ENCODE measurements at regions not wholly inside any gene's neighbourhood (a gene's known extent, or its start where the extent isn't known, plus 50 kb on each side); places are given as distances from the start of the nearest gene placed in this dataset.
"Not testable (repeated sequence)": the region's sequence is repeated elsewhere in the genome, so short reads cannot be mapped to it uniquely, and the experiment has no call there.

DNA sequence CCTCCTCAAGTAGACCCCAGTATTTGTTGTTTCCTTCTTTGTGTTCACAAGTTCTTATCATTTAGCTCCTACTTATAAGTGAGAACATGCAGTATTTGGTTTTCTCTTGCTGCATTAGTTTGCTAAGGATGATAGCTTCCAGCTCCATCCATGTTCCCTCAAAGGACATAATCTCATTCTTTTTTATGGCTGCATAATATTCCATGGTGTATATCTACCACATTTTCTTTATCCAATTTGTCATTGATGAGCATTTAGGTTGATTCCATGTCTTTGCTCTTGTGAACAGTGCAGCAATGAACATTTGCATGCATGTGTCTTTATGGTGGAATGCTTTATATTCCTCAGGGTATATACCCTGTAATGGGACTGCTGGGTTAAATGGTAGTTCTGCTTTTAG lies 137.7 kb upstream of the SLC38A2 start:
- H3K4me3 Mint-ChIP-seq; H3K27me3 Mint-ChIP-seq; DNase-seq (ENCODE audit: low spot score in 2 of 2); H3K36me3 Mint-ChIP-seq (ENCODE audit: insufficient read depth); H3K27ac Mint-ChIP-seq (ENCODE audit: low read depth); ATAC-seq (replicated peaks; ENCODE audit: extremely low read depth, poor library complexity, severe bottlenecking): not testable (repeated sequence)
- peaks cover 18% of the 10 kb centered on the region for H3K9me3 Mint-ChIP-seq
- peaks cover 23% of the 10 kb centered on the region for H3K4me1 Mint-ChIP-seq

DNA sequence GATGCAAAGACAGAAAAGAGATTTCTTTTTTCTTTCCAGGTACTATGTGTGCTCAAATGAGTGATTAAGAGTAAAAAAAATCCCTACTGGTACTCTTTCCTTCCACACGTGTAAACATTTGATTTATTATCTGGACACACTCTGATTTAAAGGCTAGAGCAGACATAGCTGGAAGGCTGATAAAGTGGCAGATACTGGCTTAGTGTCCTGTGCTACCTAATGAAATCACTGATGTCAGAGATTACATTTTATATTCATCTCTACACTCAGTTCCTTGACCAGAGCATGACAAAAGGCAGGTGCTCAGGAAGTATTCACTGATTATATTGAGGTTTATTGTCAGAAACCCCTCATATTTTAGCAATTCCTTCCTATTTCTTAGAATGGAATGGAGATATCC lies 136.6 kb upstream of the SLC38A2 start:
- no peak overlapping the region for H3K27ac Mint-ChIP-seq (ENCODE audit: low read depth)
- H3K27me3 Mint-ChIP-seq, result no peaks in the 10 kb centered on the region
- peaks cover 21% of the 10 kb centered on the region for H3K4me1 Mint-ChIP-seq
- H3K9me3 Mint-ChIP-seq, result peaks cover 25% of the 10 kb centered on the region
- H3K36me3 Mint-ChIP-seq (ENCODE audit: insufficient read depth), result peaks cover 2% of the 10 kb centered on the region
- ATAC-seq (replicated peaks; ENCODE audit: extremely low read depth, poor library complexity, severe bottlenecking) (no peak), DNase-seq (ENCODE audit: low spot score in 2 of 2) (no peak)
- H3K4me3 Mint-ChIP-seq, result no peak overlapping the region

DNA sequence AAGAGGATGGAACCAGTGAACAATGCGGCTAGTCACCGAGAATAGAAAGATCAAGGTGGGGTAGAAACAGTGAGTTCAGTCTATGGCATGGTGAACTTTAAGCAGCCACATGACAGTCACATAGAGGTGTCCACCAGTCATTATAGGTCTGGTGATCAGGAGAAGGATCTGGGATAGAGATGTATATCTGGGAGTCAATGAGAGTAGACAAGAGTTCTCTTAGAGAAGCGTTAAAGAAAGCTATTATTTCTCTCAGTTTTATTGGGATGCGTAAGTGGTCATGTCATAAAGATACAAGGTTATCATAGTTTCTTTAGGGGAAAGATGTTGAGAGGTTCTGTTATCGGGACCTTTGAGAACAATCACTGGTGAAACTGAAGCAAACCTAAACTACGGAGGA lies 136.1 kb upstream of the SLC38A2 start:
- Mint-ChIP-seq H3K4me1 (peaks cover 17% of the 10 kb centered on the region), H3K36me3 (ENCODE audit: insufficient read depth) (peaks cover 2% of the 10 kb centered on the region), H3K27ac (ENCODE audit: low read depth) (no peak overlapping the region), H3K27me3 (no peaks in the 10 kb centered on the region), H3K4me3 (no peak overlapping the region), H3K9me3 (peaks cover 25% of the 10 kb centered on the region)
- DNase-seq (ENCODE audit: low spot score in 2 of 2), result no peak
- ATAC-seq (replicated peaks; ENCODE audit: extremely low read depth, poor library complexity, severe bottlenecking), result no peak

DNA sequence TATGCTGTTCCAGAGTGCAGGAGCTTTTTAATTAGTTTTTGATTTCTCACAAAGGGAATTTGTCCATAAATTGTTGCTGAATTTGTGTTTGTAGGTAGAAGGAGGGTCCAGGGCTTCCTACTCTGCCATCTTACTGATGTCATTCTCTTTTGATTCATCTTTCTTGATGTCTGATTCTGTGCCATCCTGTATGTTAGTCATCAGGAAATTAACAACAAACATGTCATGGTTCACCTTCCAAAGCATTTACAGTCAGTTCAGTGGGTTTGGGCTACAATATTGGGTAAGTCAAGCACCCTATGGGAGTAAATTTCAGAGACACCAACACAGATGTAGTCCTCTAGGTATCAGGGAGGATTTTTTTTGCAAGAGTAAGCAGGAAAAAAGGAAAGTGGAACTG lies 135.2 kb upstream of the SLC38A2 start:
- peaks cover 2% of the 10 kb centered on the region for H3K36me3 Mint-ChIP-seq (ENCODE audit: insufficient read depth)
- no peak overlapping the region for H3K27ac Mint-ChIP-seq (ENCODE audit: low read depth)
- H3K4me1 Mint-ChIP-seq, result peaks cover 8% of the 10 kb centered on the region
- H3K4me3 Mint-ChIP-seq, result no peak overlapping the region
- DNase-seq (ENCODE audit: low spot score in 2 of 2) (no peak), ATAC-seq (replicated peaks; ENCODE audit: extremely low read depth, poor library complexity, severe bottlenecking) (no peak)
- peaks cover 25% of the 10 kb centered on the region for H3K9me3 Mint-ChIP-seq
- no peaks in the 10 kb centered on the region for H3K27me3 Mint-ChIP-seq

DNA sequence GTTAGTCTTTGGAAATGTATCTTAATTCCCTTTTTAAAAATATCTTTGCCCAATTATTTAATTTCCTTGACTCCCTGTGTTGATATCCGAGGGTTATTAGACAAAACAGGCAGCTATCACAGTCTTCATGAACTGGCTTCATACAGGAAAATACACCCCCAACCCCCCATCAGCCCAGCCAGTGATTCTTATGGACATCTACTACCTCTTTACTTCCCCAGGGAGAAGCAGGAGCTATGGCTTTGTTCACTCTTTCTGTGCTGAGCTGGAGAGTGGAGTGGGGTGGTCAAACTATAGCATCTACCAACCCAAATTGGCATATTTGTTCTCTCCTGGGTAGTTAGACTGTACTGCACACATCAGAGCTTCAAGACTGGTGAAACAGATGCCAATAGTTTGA lies 134.4 kb upstream of the SLC38A2 start:
- Mint-ChIP-seq H3K9me3 (peaks cover 25% of the 10 kb centered on the region), H3K27me3 (no peaks in the 10 kb centered on the region), H3K4me1 (no peaks in the 10 kb centered on the region), H3K27ac (ENCODE audit: low read depth) (no peak overlapping the region), H3K4me3 (no peak overlapping the region), H3K36me3 (ENCODE audit: insufficient read depth) (peaks cover 2% of the 10 kb centered on the region)
- no peak for ATAC-seq (replicated peaks; ENCODE audit: extremely low read depth, poor library complexity, severe bottlenecking)
- no peak for DNase-seq (ENCODE audit: low spot score in 2 of 2)

DNA sequence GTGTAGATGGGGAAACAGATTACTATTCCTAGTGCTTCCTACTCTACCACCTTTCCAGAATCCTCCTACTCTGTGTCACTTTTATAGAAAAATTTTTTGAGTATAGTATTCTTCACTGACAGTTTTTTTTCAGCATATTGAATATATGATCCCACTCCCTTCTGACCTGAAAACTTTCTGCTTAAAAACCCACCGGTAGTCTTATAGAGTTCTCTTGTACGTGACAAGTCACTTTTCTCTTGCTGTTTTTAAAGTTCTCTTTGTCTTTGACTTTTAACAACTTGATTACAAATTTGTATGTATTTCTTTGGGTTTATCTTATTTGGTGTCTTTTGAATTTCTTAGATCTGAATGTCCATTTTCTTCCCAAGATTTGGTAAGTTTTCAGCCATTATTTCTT lies 133.6 kb upstream of the SLC38A2 start:
- Mint-ChIP-seq H3K4me1 (no peaks in the 10 kb centered on the region), H3K9me3 (peaks cover 25% of the 10 kb centered on the region), H3K4me3 (no peak overlapping the region), H3K27ac (ENCODE audit: low read depth) (no peak overlapping the region), H3K27me3 (no peaks in the 10 kb centered on the region), H3K36me3 (ENCODE audit: insufficient read depth) (peaks cover 2% of the 10 kb centered on the region)
- no peak for ATAC-seq (replicated peaks; ENCODE audit: extremely low read depth, poor library complexity, severe bottlenecking)
- no peak for DNase-seq (ENCODE audit: low spot score in 2 of 2)

DNA sequence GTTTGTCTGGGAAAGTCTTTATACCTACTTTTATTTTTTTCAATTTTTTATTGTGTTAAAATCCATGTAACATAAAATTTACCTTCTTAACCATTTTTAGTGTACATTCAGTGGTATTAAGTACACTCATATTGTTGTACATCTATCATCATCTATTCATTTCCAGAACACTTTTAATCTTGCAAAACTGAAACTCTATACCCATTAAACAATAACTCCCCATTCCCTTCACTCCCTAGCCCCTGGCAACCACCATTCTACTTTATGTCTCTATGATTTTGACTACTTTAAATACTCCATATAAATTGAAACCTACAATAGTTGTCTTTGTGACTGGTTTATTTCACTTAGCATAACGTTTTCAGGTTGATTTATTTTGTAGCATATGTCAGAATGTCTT lies 131.9 kb upstream of the SLC38A2 start:
- DNase-seq (ENCODE audit: low spot score in 2 of 2), result no peak
- no peak overlapping the region for H3K4me3 Mint-ChIP-seq
- no peaks in the 10 kb centered on the region for H3K36me3 Mint-ChIP-seq (ENCODE audit: insufficient read depth)
- H3K9me3 Mint-ChIP-seq, result peaks cover 19% of the 10 kb centered on the region
- ATAC-seq (replicated peaks; ENCODE audit: extremely low read depth, poor library complexity, severe bottlenecking), result no peak
- no peaks in the 10 kb centered on the region for H3K27me3 Mint-ChIP-seq
- no peak overlapping the region for H3K27ac Mint-ChIP-seq (ENCODE audit: low read depth)
- no peaks in the 10 kb centered on the region for H3K4me1 Mint-ChIP-seq

DNA sequence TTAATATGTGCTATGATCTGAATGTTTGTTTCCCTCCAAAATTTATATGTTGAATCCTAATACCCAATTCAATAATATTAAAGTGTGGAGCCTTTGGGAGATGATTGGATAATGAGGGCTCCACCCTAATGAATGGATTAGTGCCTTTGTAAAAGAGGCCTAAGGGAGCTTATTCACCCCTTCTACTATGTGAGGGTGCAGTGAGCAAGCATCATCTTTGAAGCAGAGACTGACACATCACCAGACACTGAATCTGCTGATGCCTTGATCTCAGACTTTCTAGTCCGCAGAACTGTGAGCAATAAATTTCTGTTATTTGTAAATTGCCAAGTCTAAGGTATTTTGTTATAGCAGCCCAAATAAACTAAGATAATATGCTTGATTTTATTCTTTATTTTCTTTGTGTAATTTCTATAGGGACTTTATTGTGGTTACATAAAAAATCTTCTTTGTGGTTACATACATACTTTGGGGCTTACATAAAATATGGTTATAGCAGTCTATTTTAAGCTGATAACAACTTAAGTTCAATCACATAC lies 131.1 kb upstream of the SLC38A2 start:
- no peaks in the 10 kb centered on the region for H3K27me3 Mint-ChIP-seq
- no peak overlapping the region for H3K27ac Mint-ChIP-seq (ENCODE audit: low read depth)
- H3K4me3 Mint-ChIP-seq, result no peak overlapping the region
- no peaks in the 10 kb centered on the region for H3K36me3 Mint-ChIP-seq (ENCODE audit: insufficient read depth)
- DNase-seq (ENCODE audit: low spot score in 2 of 2) (no peak), ATAC-seq (replicated peaks; ENCODE audit: extremely low read depth, poor library complexity, severe bottlenecking) (no peak)
- peaks cover 19% of the 10 kb centered on the region for H3K9me3 Mint-ChIP-seq
- H3K4me1 Mint-ChIP-seq, result no peaks in the 10 kb centered on the region

DNA sequence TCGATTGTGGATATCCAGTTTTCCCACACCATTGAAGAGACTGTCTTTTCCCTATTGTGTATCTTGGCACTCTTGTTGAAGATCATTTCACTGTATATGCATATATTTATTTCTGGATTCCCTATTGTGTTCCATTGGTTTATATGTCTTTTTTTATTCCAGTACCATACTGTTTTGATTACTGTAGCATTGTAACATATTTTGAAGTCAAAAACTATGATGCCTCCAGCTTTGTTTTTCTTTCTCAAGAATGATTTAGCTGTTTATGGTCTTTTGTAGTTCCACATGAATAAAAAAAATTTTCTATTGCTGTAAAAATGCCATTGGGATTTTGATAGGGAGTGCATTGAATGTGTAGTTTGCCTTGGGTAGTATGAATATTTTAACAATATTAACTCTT lies 128.1 kb upstream of the SLC38A2 start:
- no peak for DNase-seq (ENCODE audit: low spot score in 2 of 2)
- H3K9me3 Mint-ChIP-seq, result peaks cover 11% of the 10 kb centered on the region
- H3K36me3 Mint-ChIP-seq (ENCODE audit: insufficient read depth), result no peaks in the 10 kb centered on the region

DNA sequence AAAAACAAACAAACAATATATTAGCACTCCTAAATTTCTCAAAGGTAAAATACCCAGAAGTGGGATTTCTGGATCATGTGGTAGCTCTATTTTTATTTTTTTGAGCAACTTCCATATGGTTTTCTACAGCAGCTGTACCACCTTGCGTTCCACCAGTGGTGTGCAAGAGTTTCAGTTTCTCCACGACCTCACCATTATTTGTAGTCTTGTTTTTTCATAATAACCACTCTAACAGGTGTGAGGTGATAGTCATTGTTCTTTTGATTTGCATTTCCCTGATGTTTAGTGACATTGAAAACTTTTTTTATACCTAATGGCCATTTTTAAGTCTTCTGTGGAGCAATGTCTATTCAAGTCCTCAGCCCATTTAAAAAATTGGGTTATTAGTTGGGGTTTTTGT lies 127.3 kb upstream of the SLC38A2 start:
- H3K4me3 Mint-ChIP-seq, result no peak overlapping the region
- no peaks in the 10 kb centered on the region for H3K27me3 Mint-ChIP-seq
- peaks cover under 1% of the 10 kb centered on the region for H3K36me3 Mint-ChIP-seq (ENCODE audit: insufficient read depth)
- H3K27ac Mint-ChIP-seq (ENCODE audit: low read depth), result no peak overlapping the region
- H3K9me3 Mint-ChIP-seq, result peaks cover 4% of the 10 kb centered on the region
- DNase-seq (ENCODE audit: low spot score in 2 of 2) (no peak), ATAC-seq (replicated peaks; ENCODE audit: extremely low read depth, poor library complexity, severe bottlenecking) (no peak)
- H3K4me1 Mint-ChIP-seq, result no peaks in the 10 kb centered on the region

More for the DNA sequence above, 128.1 kb upstream of the SLC38A2 start:
- ATAC-seq (replicated peaks; ENCODE audit: extremely low read depth, poor library complexity, severe bottlenecking), result no peak
- no peaks in the 10 kb centered on the region for H3K4me1 Mint-ChIP-seq
- H3K4me3 Mint-ChIP-seq, result no peak overlapping the region
- no peaks in the 10 kb centered on the region for H3K27me3 Mint-ChIP-seq
- no peak overlapping the region for H3K27ac Mint-ChIP-seq (ENCODE audit: low read depth)

DNA sequence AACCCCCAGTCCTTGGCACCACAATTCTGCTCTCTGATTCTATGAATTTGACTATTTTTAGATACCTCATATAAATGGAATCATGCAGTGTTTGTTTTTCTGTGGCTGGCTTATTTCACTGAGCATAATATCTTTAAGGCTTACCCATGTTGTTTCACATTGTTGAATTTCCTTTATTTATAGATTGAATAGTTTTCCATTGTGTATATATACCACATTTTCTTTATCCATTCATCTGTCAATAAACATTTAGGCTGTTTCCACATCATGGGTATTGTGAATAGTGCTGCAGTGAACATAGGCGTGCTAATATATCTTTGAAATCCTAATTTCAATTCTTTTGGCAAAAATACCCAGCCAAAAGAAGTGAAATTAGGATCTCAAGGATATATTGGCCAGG lies 126.7 kb upstream of the SLC38A2 start:
- ATAC-seq (replicated peaks; ENCODE audit: extremely low read depth, poor library complexity, severe bottlenecking) (no peak), DNase-seq (ENCODE audit: low spot score in 2 of 2) (no peak)
- Mint-ChIP-seq H3K27ac (ENCODE audit: low read depth) (no peak overlapping the region), H3K4me1 (no peaks in the 10 kb centered on the region), H3K4me3 (no peak overlapping the region), H3K9me3 (no peaks in the 10 kb centered on the region), H3K36me3 (ENCODE audit: insufficient read depth) (peaks cover 1% of the 10 kb centered on the region), H3K27me3 (no peaks in the 10 kb centered on the region)

DNA sequence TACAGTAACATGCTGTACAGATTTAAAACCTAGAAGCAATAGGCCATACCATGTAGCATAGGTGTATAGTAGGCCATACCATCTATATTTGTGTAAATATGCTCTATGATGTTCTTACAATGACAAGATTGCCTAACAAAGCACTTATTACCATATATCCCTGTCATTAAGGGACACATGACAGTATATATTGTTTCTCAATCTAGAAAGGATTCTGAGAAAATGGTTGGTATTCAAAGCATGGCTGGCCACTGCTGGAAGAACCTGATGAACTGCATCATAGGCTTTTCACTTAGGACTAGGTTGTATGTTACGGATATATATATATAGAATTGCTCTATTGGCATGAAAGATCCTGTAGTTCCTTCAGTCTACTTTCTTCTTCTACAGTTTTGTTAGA lies 125.2 kb upstream of the SLC38A2 start:
- H3K27me3 Mint-ChIP-seq, result no peaks in the 10 kb centered on the region
- no peak overlapping the region for H3K27ac Mint-ChIP-seq (ENCODE audit: low read depth)
- H3K4me3 Mint-ChIP-seq, result no peak overlapping the region
- DNase-seq (ENCODE audit: low spot score in 2 of 2) (no peak), ATAC-seq (replicated peaks; ENCODE audit: extremely low read depth, poor library complexity, severe bottlenecking) (no peak)
- no peaks in the 10 kb centered on the region for H3K4me1 Mint-ChIP-seq
- peaks cover 1% of the 10 kb centered on the region for H3K36me3 Mint-ChIP-seq (ENCODE audit: insufficient read depth)
- no peaks in the 10 kb centered on the region for H3K9me3 Mint-ChIP-seq

DNA sequence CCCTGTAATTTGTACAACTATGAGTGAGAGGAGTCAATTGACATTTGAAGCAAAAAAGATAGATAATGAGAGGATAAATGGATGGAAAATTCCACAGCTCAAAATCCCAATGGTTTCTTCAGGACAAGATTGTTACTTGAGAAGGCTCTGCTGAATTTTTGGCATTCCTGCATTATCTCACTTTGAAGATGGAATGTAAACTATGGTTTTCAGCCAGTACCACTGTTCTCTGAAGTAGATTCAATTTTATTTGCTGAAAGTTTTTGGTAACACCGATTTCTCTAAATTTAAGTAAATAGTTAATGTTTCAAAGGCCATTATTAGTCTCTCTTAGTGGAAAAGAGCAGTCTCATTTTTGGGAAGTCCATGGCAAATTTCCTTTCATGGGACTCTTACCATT lies 121.9 kb upstream of the SLC38A2 start:
- H3K4me1 Mint-ChIP-seq, result no peaks in the 10 kb centered on the region
- DNase-seq (ENCODE audit: low spot score in 2 of 2), result no peak
- H3K27ac Mint-ChIP-seq (ENCODE audit: low read depth), result no peak overlapping the region
- H3K27me3 Mint-ChIP-seq, result no peaks in the 10 kb centered on the region
- ATAC-seq (replicated peaks; ENCODE audit: extremely low read depth, poor library complexity, severe bottlenecking), result no peak
- peaks cover 1% of the 10 kb centered on the region for H3K36me3 Mint-ChIP-seq (ENCODE audit: insufficient read depth)
- no peak overlapping the region for H3K4me3 Mint-ChIP-seq
- H3K9me3 Mint-ChIP-seq, result no peaks in the 10 kb centered on the region

DNA sequence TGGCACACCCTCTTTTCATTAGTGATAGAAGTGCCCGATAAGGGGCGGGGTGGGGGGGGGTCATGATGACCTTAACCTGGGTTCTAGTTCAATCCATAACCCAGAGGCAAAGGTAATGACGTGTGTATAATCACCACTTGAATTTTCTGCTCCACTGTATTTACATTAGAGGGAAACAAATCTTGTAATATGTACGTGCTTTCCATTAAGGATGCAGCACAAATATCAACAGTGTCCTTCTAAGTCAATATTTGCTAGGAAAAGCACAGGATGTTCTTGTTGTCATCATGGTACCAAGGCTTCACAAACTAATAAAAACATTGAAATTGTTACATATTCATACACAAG lies 121.2 kb upstream of the SLC38A2 start:
- no peak overlapping the region for H3K4me3 Mint-ChIP-seq
- DNase-seq (ENCODE audit: low spot score in 2 of 2) (no peak), ATAC-seq (replicated peaks; ENCODE audit: extremely low read depth, poor library complexity, severe bottlenecking) (no peak)
- no peaks in the 10 kb centered on the region for H3K4me1 Mint-ChIP-seq
- H3K9me3 Mint-ChIP-seq, result no peaks in the 10 kb centered on the region
- peaks cover 1% of the 10 kb centered on the region for H3K36me3 Mint-ChIP-seq (ENCODE audit: insufficient read depth)
- no peaks in the 10 kb centered on the region for H3K27me3 Mint-ChIP-seq
- H3K27ac Mint-ChIP-seq (ENCODE audit: low read depth), result no peak overlapping the region

Measured in central memory CD8-positive, alpha-beta T cell (primary cell).